Fibroblast of upper back skin (primary cell): ENCODE measurements at regions not wholly inside any gene's neighbourhood (a gene's known extent, or its start where the extent isn't known, plus 50 kb on each side); places are given as distances from the start of the nearest gene placed in this dataset.
"Not testable (repeated sequence)": the region's sequence is repeated elsewhere in the genome, so short reads cannot be mapped to it uniquely, and the experiment has no call there.

Source experiments
- DNase-seq: peaks from one replicate; pipeline ENCODE4 v3.0.0-alpha.2; 2013

- no peak for DNase-seq
Measured at GRCh38 chr17:34771891-34772290, 189.4 kb downstream of the CCT6B start.

GRCh38 chr17:34770586-34770985, 190.7 kb downstream of the CCT6B start:
- no peak for DNase-seq

- DNase-seq, result no peak
Measured at GRCh38 chr17:34769899-34770298, 190.5 kb downstream of the TMEM132E start.

- DNase-seq, result no peak
Measured at GRCh38 chr17:34769049-34769448, 189.7 kb downstream of the TMEM132E start.

- no peak for DNase-seq
Measured at GRCh38 chr17:34765291-34765690, 185.9 kb downstream of the TMEM132E start.

GRCh38 chr17:34764716-34765115, 185.3 kb downstream of the TMEM132E start:
- no peak for DNase-seq

- DNase-seq, result no peak
Measured at GRCh38 chr17:34763728-34764665, 184.6 kb downstream of the TMEM132E start.

- no peak for DNase-seq
Measured at GRCh38 chr17:34762078-34762477, 182.7 kb downstream of the TMEM132E start.

GRCh38 chr17:34761646-34762045, 182.3 kb downstream of the TMEM132E start:
- no peak for DNase-seq

GRCh38 chr17:34760931-34761495, 181.6 kb downstream of the TMEM132E start:
- DNase-seq, result no peak

- DNase-seq, result no peak
Measured at GRCh38 chr17:34758718-34759117, 179.3 kb downstream of the TMEM132E start.

- DNase-seq, result no peak
Measured at GRCh38 chr17:34758316-34758715, 178.9 kb downstream of the TMEM132E start.

- no peak for DNase-seq
Measured at GRCh38 chr17:34757611-34758010, 178.2 kb downstream of the TMEM132E start.

- no peak for DNase-seq
Measured at GRCh38 chr17:34757106-34757505, 177.7 kb downstream of the TMEM132E start.

- DNase-seq, result peak; percentile 1
Measured at GRCh38 chr17:34756637-34757021, 177.2 kb downstream of the TMEM132E start.

- no peak for DNase-seq
Measured at GRCh38 chr17:34755981-34756636, 176.7 kb downstream of the TMEM132E start.

- no peak for DNase-seq
Measured at GRCh38 chr17:34755371-34755770, 176.0 kb downstream of the TMEM132E start.

- DNase-seq, result no peak
Measured at GRCh38 chr17:34750004-34750403, 170.6 kb downstream of the TMEM132E start.

GRCh38 chr17:34741967-34742366, 162.6 kb downstream of the TMEM132E start:
- DNase-seq, result no peak

GRCh38 chr17:34740565-34741520, 161.5 kb downstream of the TMEM132E start:
- DNase-seq, result no peak

- no peak for DNase-seq
Measured at GRCh38 chr17:34739386-34739785, 160.0 kb downstream of the TMEM132E start.

- DNase-seq, result not testable (repeated sequence)
Measured at GRCh38 chr17:34737673-34738072, 158.3 kb downstream of the TMEM132E start.

- DNase-seq, result no peak
Measured at GRCh38 chr17:34736611-34737010, 157.2 kb downstream of the TMEM132E start.
